HepG2 (cell line): ENCODE measurements at regions not wholly inside any gene's neighbourhood (a gene's known extent, or its start where the extent isn't known, plus 50 kb on each side); places are given as distances from the start of the nearest gene placed in this dataset.

Source experiments
- ATAC-seq: fragments of 200-7000 bp; cut with Tn5 transposase; 3 replicates; pipeline ENCODE4 v1.9.1; 2020; ENCODE audit warnings: mild to moderate bottlenecking, moderate library complexity
- BruUV-seq: library from RNA; stranded (reverse); fragments of 400-500 nt; replicated peaks from 2 replicates; lab custom pipeline; 2021; lab: Mats Ljungman, UMichigan
- CTCF ChIA-PET: fragments of 300-600 bp; formaldehyde crosslinking; extraction: SDS; loops from one replicate; lab custom pipeline; 2021; ENCODE audit warnings: low total read pairs, inconsistent platforms, low intra/inter-chr PET ratio; lab: Yijun Ruan, JAX
- POLR2A ChIA-PET: fragments of 350-600 bp; sonication (Branson Sonifier 250); formaldehyde crosslinking; loops from one replicate; lab custom pipeline; 2020; ENCODE audit warnings: antibody characterized with exemption, inconsistent platforms; lab: Yijun Ruan, JAX
- DNase-seq: peaks from one replicate; pipeline ENCODE4 v3.0.0-alpha.2; 2015; ENCODE audit warnings: low spot score
- FAIRE-seq: peaks from 3 replicates; lab custom pipeline; 2011; peaks lifted over from hg19 to GRCh38; lab: Jason Lieb, UNC
- H2AFZ ChIP-seq: one replicate; pipeline ENCODE4 v1.6.1; 2011; ENCODE audit warnings: low read length, inconsistent platforms
- H3K27ac ChIP-seq: fragments of 300-600 bp; 3 replicates; pipeline ENCODE4 v1.8.0; 2011; ENCODE audit warnings: mixed run types, mild to moderate bottlenecking, mixed read lengths, low read length, inconsistent platforms; ENCODE audit not compliant: insufficient read depth; ENCODE audit errors: extremely low read length
- H3K27me3 ChIP-seq, 2 experiments: fragments of 200-600 bp in 1 of 2; 2 replicates in 1 of 2; 3 replicates in 1 of 2; pipeline versions ENCODE4 v1.6.0 to v1.8.0; 2011; ENCODE audit warnings: low read length in 2 of 2, mild to moderate bottlenecking in 2 of 2, moderate library complexity in 2 of 2, inconsistent platforms in 1 of 2; ENCODE audit not compliant: insufficient read depth in 2 of 2, control insufficient read depth in 1 of 2
- H3K36me3 ChIP-seq, 2 experiments: fragments of 200-600 bp in 1 of 2; replicated peaks in 1 of 2; 2 replicates in 1 of 2; 3 replicates in 1 of 2; pipeline versions ENCODE4 v1.5.1 to v1.8.0; 2011; ENCODE audit warnings: low read length in 2 of 2, inconsistent platforms in 1 of 2; ENCODE audit not compliant: insufficient read depth in 2 of 2, control insufficient read depth in 1 of 2
- H3K4me1 ChIP-seq: 2 replicates; pipeline ENCODE4 v1.5.1; 2012; ENCODE audit warnings: low read length, inconsistent platforms; ENCODE audit not compliant: insufficient read depth
- H3K4me2 ChIP-seq: 2 replicates; pipeline ENCODE4 v1.6.0; 2011; ENCODE audit warnings: low read depth, low read length, inconsistent platforms
- H3K4me3 ChIP-seq, 3 experiments: fragments of 200-600 bp in 1 of 3; sonication (generic), shearing (Covaris generic) in 1 of 3; replicated peaks in 1 of 3; 2 replicates each; pipeline ENCODE4 v1.5.1; 2011 to 2016; ENCODE audit warnings: low read length in 3 of 3, inconsistent platforms in 2 of 3, low read depth in 2 of 3, mild to moderate bottlenecking in 2 of 3, control low read depth in 1 of 3, mixed read lengths in 1 of 3; ENCODE audit not compliant: insufficient read depth in 1 of 3
- H3K79me2 ChIP-seq: one replicate; pipeline ENCODE4 v1.6.1; 2011; ENCODE audit warnings: low read length, inconsistent platforms; ENCODE audit not compliant: insufficient read depth
- H3K9ac ChIP-seq: 2 replicates; pipeline ENCODE4 v1.6.0; 2011; ENCODE audit warnings: mild to moderate bottlenecking, low read depth, low read length, inconsistent platforms; ENCODE audit not compliant: insufficient read depth
- H3K9me3 ChIP-seq: 2 replicates; pipeline ENCODE4 v1.5.1; 2012; ENCODE audit warnings: mild to moderate bottlenecking, low read length
- H4K20me1 ChIP-seq: 2 replicates; pipeline ENCODE4 v1.6.0; 2011; ENCODE audit warnings: inconsistent platforms, mild to moderate bottlenecking, low read length, moderate library complexity; ENCODE audit not compliant: insufficient read depth
- ATAD3A ChIP-seq: sonication (generic); formaldehyde crosslinking; IDR thresholded peaks from 2 replicates; pipeline ENCODE4 v1.4.0; 2020; ENCODE audit warnings: missing genetic modification reagents
- ATRX ChIP-seq: sonication (generic); formaldehyde crosslinking; IDR thresholded peaks from 2 replicates; pipeline ENCODE4 v1.4.0; 2020; ENCODE audit warnings: missing genetic modification reagents, borderline replicate concordance
- GATAD1 ChIP-seq: IDR thresholded peaks from 2 replicates; pipeline ENCODE4 v1.6.1; 2016; ENCODE audit warnings: missing genetic modification reagents, missing compliant biosample characterization
- GFI1 ChIP-seq: sonication (generic); formaldehyde crosslinking; IDR thresholded peaks from 2 replicates; pipeline ENCODE4 v1.5.0; 2020; ENCODE audit warnings: missing genetic modification reagents, mild to moderate bottlenecking, borderline replicate concordance
- GTF2F1 ChIP-seq: fragments of 150-350 bp; IDR thresholded peaks from 2 replicates; pipeline ENCODE4 v1.6.1; 2014; ENCODE audit warnings: low read length
- MTF1 ChIP-seq: sonication (generic); formaldehyde crosslinking; IDR thresholded peaks from 2 replicates; pipeline ENCODE4 v1.5.0; 2020; ENCODE audit warnings: missing genetic modification reagents
- RARG ChIP-seq: sonication (generic); formaldehyde crosslinking; IDR thresholded peaks from 2 replicates; pipeline ENCODE4 v1.4.0; 2020; ENCODE audit warnings: low read depth, mild to moderate bottlenecking, missing genetic modification reagents
- SMAD3 ChIP-seq: sonication (generic); formaldehyde crosslinking; IDR thresholded peaks from 2 replicates; pipeline ENCODE4 v1.4.0; 2020; ENCODE audit warnings: missing genetic modification reagents
- TAF1 ChIP-seq: sonication (generic); formaldehyde crosslinking; IDR thresholded peaks from 2 replicates; pipeline ENCODE4 v1.4.0; 2020; ENCODE audit warnings: missing genetic modification reagents
- ZNF382 ChIP-seq: sonication (generic); formaldehyde crosslinking; IDR thresholded peaks from 2 replicates; pipeline ENCODE4 v1.5.0; 2020; ENCODE audit warnings: missing genetic modification reagents, mild to moderate bottlenecking, borderline replicate concordance
- ZNF674 ChIP-seq: sonication (generic); formaldehyde crosslinking; IDR thresholded peaks from 2 replicates; pipeline ENCODE4 v1.5.0; 2020; ENCODE audit warnings: low read depth, mild to moderate bottlenecking, missing genetic modification reagents
- WGBS: methylation state at CpG from one replicate; pipeline ENCODE4 v1.1.6; 2017; ENCODE audit warnings: low lambda C conversion rate; 5-methylcytosine and 5-hydroxymethylcytosine counted together
- in situ Hi-C: cut with HindIII; loops from 2 replicates; pipeline ENCODE4 v1.10.0; 2017; ENCODE audit warnings: low pct_unique_long_range_greater_than_20kb; ENCODE audit not compliant: extremely low pct_ligation_motif_present
- intact Hi-C: fragments of 100-400 bp; cut with micrococcal nuclease; formaldehyde crosslinking; loops from one replicate; pipeline ENCODE4 v1.10.0; 2022; ENCODE audit not compliant: unreplicated experiment
- TF ChIP-seq, protein P1 (sequence below): sonication (generic); formaldehyde crosslinking; IDR thresholded peaks from 2 replicates; pipeline ENCODE4 v1.4.0; 2020; ENCODE audit warnings: mild to moderate bottlenecking, low read depth, missing genetic modification reagents
- TF ChIP-seq, protein P2 (sequence below): sonication (generic); formaldehyde crosslinking; IDR thresholded peaks from 2 replicates; pipeline ENCODE4 v1.4.0; 2020; ENCODE audit warnings: low read depth, missing genetic modification reagents
- TF ChIP-seq, protein P3 (sequence below): sonication (generic); formaldehyde crosslinking; IDR thresholded peaks from 2 replicates; pipeline ENCODE4 v1.4.0; 2020; ENCODE audit warnings: missing genetic modification reagents, borderline replicate concordance
- TF ChIP-seq, protein P4 (sequence below): sonication (generic); formaldehyde crosslinking; IDR thresholded peaks from 2 replicates; pipeline ENCODE4 v1.8.1; 2023; ENCODE audit warnings: mild to moderate bottlenecking, missing genetic modification reagents

DNA sequence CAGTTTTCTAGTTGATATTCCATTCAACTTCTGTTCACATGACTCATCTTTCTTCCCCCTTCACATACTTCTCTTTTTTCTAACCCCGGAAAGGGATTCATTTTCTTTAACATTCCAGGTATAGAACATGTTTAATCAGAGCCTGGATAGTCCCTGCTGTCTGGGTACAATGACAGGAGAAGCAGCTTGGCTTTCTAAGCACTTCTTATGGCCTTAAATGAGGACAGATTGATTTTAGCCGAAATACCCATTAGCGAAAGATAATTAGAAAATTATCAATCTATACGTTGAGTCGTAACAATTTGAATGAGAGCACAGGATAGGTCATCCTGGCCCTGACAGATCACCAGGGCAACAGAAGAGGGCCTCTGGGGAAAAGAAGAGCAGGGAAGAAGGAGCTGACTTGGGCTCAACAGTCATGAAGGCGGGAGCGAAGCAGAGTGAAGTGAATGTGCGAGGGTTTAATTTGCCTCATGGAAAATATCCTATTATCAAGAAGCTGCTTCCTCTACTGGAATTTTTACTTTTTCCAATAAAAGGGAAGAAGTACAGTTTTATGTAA is 62.2 kb downstream of the PPP1R2C start:
- CTCF ChIA-PET, result no interaction called here
- Histone ChIP-seq H4K20me1 (no peaks in the 10 kb centered on the region), H3K9me3 (no peaks in the 10 kb centered on the region), H3K4me1 (no peaks in the 10 kb centered on the region), H3K4me3 (no peak overlapping the region), H3K27me3 (no peaks in the 10 kb centered on the region), H3K27ac (no peak overlapping the region), H3K9ac (no peak overlapping the region), H3K36me3 (no peaks in the 10 kb centered on the region), H2AFZ (no peak overlapping the region), H3K79me2 (no peaks in the 10 kb centered on the region), H3K4me2 (no peak overlapping the region)
- POLR2A ChIA-PET, result no interaction called here
- intact Hi-C loops, result no loop called here
- 53% methylated on average over 8 of the region's 8 CpGs for WGBS
- DNase-seq (no peak), ATAC-seq (no peak), FAIRE-seq (no peak)
- BruUV-seq, result no TSS peak
- in situ Hi-C loops, result no loop called here
- TF ChIP-seq TAF1 (CRISPR knock-in tag) (no peak), ATAD3A (CRISPR knock-in tag) (no peak), GFI1 (no peak), ZNF674 (CRISPR knock-in tag) (no peak), ZNF382 (CRISPR knock-in tag) (no peak), ATRX (no peak), RARG (CRISPR knock-in tag) (no peak), SMAD3 (CRISPR knock-in tag) (no peak), GTF2F1 (no peak), GATAD1 (CRISPR knock-in tag) (no peak), MTF1 (CRISPR knock-in tag) (no peak)
- TF ChIP-seq, protein P1, sequence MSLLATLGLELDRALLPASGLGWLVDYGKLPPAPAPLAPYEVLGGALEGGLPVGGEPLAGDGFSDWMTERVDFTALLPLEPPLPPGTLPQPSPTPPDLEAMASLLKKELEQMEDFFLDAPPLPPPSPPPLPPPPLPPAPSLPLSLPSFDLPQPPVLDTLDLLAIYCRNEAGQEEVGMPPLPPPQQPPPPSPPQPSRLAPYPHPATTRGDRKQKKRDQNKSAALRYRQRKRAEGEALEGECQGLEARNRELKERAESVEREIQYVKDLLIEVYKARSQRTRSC (CRISPR knock-in tag), result no peak
- TF ChIP-seq, protein P2, sequence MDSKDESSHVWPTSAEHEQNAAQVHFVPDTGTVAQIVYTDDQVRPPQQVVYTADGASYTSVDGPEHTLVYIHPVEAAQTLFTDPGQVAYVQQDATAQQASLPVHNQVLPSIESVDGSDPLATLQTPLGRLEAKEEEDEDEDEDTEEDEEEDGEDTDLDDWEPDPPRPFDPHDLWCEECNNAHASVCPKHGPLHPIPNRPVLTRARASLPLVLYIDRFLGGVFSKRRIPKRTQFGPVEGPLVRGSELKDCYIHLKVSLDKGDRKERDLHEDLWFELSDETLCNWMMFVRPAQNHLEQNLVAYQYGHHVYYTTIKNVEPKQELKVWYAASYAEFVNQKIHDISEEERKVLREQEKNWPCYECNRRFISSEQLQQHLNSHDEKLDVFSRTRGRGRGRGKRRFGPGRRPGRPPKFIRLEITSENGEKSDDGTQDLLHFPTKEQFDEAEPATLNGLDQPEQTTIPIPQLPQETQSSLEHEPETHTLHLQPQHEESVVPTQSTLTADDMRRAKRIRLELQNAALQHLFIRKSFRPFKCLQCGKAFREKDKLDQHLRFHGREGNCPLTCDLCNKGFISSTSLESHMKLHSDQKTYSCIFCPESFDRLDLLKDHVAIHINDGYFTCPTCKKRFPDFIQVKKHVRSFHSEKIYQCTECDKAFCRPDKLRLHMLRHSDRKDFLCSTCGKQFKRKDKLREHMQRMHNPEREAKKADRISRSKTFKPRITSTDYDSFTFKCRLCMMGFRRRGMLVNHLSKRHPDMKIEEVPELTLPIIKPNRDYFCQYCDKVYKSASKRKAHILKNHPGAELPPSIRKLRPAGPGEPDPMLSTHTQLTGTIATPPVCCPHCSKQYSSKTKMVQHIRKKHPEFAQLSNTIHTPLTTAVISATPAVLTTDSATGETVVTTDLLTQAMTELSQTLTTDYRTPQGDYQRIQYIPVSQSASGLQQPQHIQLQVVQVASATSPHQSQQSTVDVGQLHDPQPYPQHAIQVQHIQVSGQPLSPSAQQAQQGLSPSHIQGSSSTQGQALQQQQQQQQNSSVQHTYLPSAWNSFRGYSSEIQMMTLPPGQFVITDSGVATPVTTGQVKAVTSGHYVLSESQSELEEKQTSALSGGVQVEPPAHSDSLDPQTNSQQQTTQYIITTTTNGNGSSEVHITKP (CRISPR knock-in tag), result no peak
- TF ChIP-seq, protein P3, sequence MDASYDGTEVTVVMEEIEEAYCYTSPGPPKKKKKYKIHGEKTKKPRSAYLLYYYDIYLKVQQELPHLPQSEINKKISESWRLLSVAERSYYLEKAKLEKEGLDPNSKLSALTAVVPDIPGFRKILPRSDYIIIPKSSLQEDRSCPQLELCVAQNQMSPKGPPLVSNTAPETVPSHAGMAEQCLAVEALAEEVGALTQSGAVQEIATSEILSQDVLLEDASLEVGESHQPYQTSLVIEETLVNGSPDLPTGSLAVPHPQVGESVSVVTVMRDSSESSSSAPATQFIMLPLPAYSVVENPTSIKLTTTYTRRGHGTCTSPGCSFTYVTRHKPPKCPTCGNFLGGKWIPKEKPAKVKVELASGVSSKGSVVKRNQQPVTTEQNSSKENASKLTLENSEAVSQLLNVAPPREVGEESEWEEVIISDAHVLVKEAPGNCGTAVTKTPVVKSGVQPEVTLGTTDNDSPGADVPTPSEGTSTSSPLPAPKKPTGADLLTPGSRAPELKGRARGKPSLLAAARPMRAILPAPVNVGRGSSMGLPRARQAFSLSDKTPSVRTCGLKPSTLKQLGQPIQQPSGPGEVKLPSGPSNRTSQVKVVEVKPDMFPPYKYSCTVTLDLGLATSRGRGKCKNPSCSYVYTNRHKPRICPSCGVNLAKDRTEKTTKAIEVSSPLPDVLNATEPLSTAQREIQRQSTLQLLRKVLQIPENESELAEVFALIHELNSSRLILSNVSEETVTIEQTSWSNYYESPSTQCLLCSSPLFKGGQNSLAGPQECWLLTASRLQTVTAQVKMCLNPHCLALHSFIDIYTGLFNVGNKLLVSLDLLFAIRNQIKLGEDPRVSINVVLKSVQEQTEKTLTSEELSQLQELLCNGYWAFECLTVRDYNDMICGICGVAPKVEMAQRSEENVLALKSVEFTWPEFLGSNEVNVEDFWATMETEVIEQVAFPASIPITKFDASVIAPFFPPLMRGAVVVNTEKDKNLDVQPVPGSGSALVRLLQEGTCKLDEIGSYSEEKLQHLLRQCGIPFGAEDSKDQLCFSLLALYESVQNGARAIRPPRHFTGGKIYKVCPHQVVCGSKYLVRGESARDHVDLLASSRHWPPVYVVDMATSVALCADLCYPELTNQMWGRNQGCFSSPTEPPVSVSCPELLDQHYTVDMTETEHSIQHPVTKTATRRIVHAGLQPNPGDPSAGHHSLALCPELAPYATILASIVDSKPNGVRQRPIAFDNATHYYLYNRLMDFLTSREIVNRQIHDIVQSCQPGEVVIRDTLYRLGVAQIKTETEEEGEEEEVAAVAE (CRISPR knock-in tag), result no peak
- TF ChIP-seq, protein P4, sequence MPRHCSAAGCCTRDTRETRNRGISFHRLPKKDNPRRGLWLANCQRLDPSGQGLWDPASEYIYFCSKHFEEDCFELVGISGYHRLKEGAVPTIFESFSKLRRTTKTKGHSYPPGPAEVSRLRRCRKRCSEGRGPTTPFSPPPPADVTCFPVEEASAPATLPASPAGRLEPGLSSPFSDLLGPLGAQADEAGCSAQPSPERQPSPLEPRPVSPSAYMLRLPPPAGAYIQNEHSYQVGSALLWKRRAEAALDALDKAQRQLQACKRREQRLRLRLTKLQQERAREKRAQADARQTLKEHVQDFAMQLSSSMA (CRISPR knock-in tag), result no peak
